ENCODE measurements at regions not wholly inside any gene's neighbourhood (a gene's known extent, or its start where the extent isn't known, plus 50 kb on each side); places are given as distances from the start of the nearest gene placed in this dataset.

- Histone ChIP-seq H4K20me1 (no peaks in the 10 kb centered on the region), H3K4me3 (no peak overlapping the region), H3K4me2 (no peak overlapping the region), H3K9me3 (no peaks in the 10 kb centered on the region), H3K36me3 (no peaks in the 10 kb centered on the region), H3K27ac (no peak overlapping the region), H3K9ac (no peak overlapping the region), H3K4me1 (no peaks in the 10 kb centered on the region), H3K27me3 (no peaks in the 10 kb centered on the region)
- TF ChIP-seq Cebpa-rat (IDR thresholded peaks at IDR 0.05), result no peak
These were observed 184.1 kb downstream of the NOC3L start for GRCh38 chr10:94178475-94179253.

GRCh38 chr10:94180576-94180975 is 182.2 kb downstream of the NOC3L start:
- Histone ChIP-seq H3K4me1 (no peaks in the 10 kb centered on the region), H3K4me2 (no peak overlapping the region), H4K20me1 (no peaks in the 10 kb centered on the region), H3K36me3 (no peaks in the 10 kb centered on the region), H3K9ac (no peak overlapping the region), H3K4me3 (no peak overlapping the region), H3K27ac (no peak overlapping the region), H3K9me3 (no peaks in the 10 kb centered on the region), H3K27me3 (no peaks in the 10 kb centered on the region)
- TF ChIP-seq Cebpa-rat (IDR thresholded peaks at IDR 0.05), result no peak

- H3K27ac ChIP-seq, result no peak overlapping the region
- H4K20me1 ChIP-seq, result no peaks in the 10 kb centered on the region
- H3K4me3 ChIP-seq, result no peak overlapping the region
- no peak overlapping the region for H3K4me2 ChIP-seq
- H3K9ac ChIP-seq, result no peak overlapping the region
- no peaks in the 10 kb centered on the region for H3K27me3 ChIP-seq
- H3K4me1 ChIP-seq, result no peaks in the 10 kb centered on the region
- TF ChIP-seq Cebpa-rat (IDR thresholded peaks at IDR 0.05), result no peak
- no peaks in the 10 kb centered on the region for H3K36me3 ChIP-seq
- no peaks in the 10 kb centered on the region for H3K9me3 ChIP-seq
These were observed 179.0 kb downstream of the NOC3L start for GRCh38 chr10:94183666-94184264.

GRCh38 chr10:94186722-94187121 is 176.0 kb downstream of the NOC3L start:
- no peaks in the 10 kb centered on the region for H3K36me3 ChIP-seq
- no peaks in the 10 kb centered on the region for H3K4me1 ChIP-seq
- H3K27ac ChIP-seq, result no peak overlapping the region
- H3K27me3 ChIP-seq, result no peaks in the 10 kb centered on the region
- no peak overlapping the region for H3K4me2 ChIP-seq
- no peak for TF ChIP-seq Cebpa-rat (IDR thresholded peaks at IDR 0.05)
- no peak overlapping the region for H3K4me3 ChIP-seq
- no peak overlapping the region for H3K9ac ChIP-seq
- H3K9me3 ChIP-seq, result no peaks in the 10 kb centered on the region
- H4K20me1 ChIP-seq, result no peaks in the 10 kb centered on the region

- H3K27ac ChIP-seq, result no peak overlapping the region
- H3K27me3 ChIP-seq, result no peaks in the 10 kb centered on the region
- H3K4me1 ChIP-seq, result no peaks in the 10 kb centered on the region
- no peaks in the 10 kb centered on the region for H4K20me1 ChIP-seq
- no peak overlapping the region for H3K4me3 ChIP-seq
- no peaks in the 10 kb centered on the region for H3K9me3 ChIP-seq
- no peaks in the 10 kb centered on the region for H3K36me3 ChIP-seq
- no peak overlapping the region for H3K9ac ChIP-seq
- no peak for TF ChIP-seq Cebpa-rat (IDR thresholded peaks at IDR 0.05)
- no peak overlapping the region for H3K4me2 ChIP-seq
These were observed 170.4 kb downstream of the NOC3L start for GRCh38 chr10:94192333-94192732.

- H3K27ac ChIP-seq, result no peak overlapping the region
- TF ChIP-seq Cebpa-rat (IDR thresholded peaks at IDR 0.05), result no peak
These were observed 169.8 kb downstream of the NOC3L start for GRCh38 chr10:94192974-94193373.

GRCh38 chr10:94193466-94193924 is 169.2 kb downstream of the NOC3L start:
- no peaks in the 10 kb centered on the region for H3K36me3 ChIP-seq
- no peaks in the 10 kb centered on the region for H4K20me1 ChIP-seq
- no peak for TF ChIP-seq Cebpa-rat (IDR thresholded peaks at IDR 0.05)
- no peaks in the 10 kb centered on the region for H3K27me3 ChIP-seq
- H3K4me1 ChIP-seq, result no peaks in the 10 kb centered on the region
- H3K9me3 ChIP-seq, result no peaks in the 10 kb centered on the region
- H3K4me3 ChIP-seq, result no peak overlapping the region
- H3K9ac ChIP-seq, result no peak overlapping the region
- H3K27ac ChIP-seq, result no peak overlapping the region
- H3K4me2 ChIP-seq, result no peak overlapping the region

More at GRCh38 chr10:94192974-94193373, 169.8 kb downstream of the NOC3L start:
- Histone ChIP-seq H3K9ac (no peak overlapping the region), H3K9me3 (no peaks in the 10 kb centered on the region), H3K4me1 (no peaks in the 10 kb centered on the region), H3K36me3 (no peaks in the 10 kb centered on the region), H3K4me2 (no peak overlapping the region), H4K20me1 (no peaks in the 10 kb centered on the region), H3K27me3 (no peaks in the 10 kb centered on the region), H3K4me3 (no peak overlapping the region)

GRCh38 chr10:94194256-94194655 is 168.5 kb downstream of the NOC3L start:
- no peaks in the 10 kb centered on the region for H3K36me3 ChIP-seq
- no peak overlapping the region for H3K4me3 ChIP-seq
- H3K4me1 ChIP-seq, result no peaks in the 10 kb centered on the region
- no peak overlapping the region for H3K4me2 ChIP-seq
- H4K20me1 ChIP-seq, result no peaks in the 10 kb centered on the region
- H3K9ac ChIP-seq, result no peak overlapping the region
- no peak overlapping the region for H3K27ac ChIP-seq
- H3K9me3 ChIP-seq, result no peaks in the 10 kb centered on the region
- TF ChIP-seq Cebpa-rat (IDR thresholded peaks at IDR 0.05), result no peak
- H3K27me3 ChIP-seq, result no peaks in the 10 kb centered on the region

- Histone ChIP-seq H3K27ac (no peak overlapping the region), H3K4me3 (no peak overlapping the region), H3K4me2 (no peak overlapping the region), H3K9me3 (no peaks in the 10 kb centered on the region), H3K4me1 (no peaks in the 10 kb centered on the region), H3K36me3 (no peaks in the 10 kb centered on the region), H3K9ac (no peak overlapping the region), H3K27me3 (no peaks in the 10 kb centered on the region), H4K20me1 (no peaks in the 10 kb centered on the region)
- no peak for TF ChIP-seq Cebpa-rat (IDR thresholded peaks at IDR 0.05)
These were observed 165.5 kb downstream of the NOC3L start for GRCh38 chr10:94197241-94197640.

- no peaks in the 10 kb centered on the region for H3K9me3 ChIP-seq
- H3K9ac ChIP-seq, result no peak overlapping the region
- H3K27ac ChIP-seq, result no peak overlapping the region
- H3K4me1 ChIP-seq, result no peaks in the 10 kb centered on the region
- TF ChIP-seq Cebpa-rat (IDR thresholded peaks at IDR 0.05), result no peak
- H3K4me2 ChIP-seq, result no peak overlapping the region
- H4K20me1 ChIP-seq, result no peaks in the 10 kb centered on the region
- H3K4me3 ChIP-seq, result no peak overlapping the region
- no peaks in the 10 kb centered on the region for H3K27me3 ChIP-seq
- H3K36me3 ChIP-seq, result no peaks in the 10 kb centered on the region
These were observed 164.4 kb downstream of the NOC3L start for GRCh38 chr10:94198324-94198723.
